Superior temporal gyrus (tissue), 1 donor: ENCODE measurements at regions not wholly inside any gene's neighbourhood (a gene's known extent, or its start where the extent isn't known, plus 50 kb on each side); places are given as distances from the start of the nearest gene placed in this dataset.

Experiments used
- DNase-seq: peaks from one replicate; pipeline ENCODE4 v3.0.0-alpha.2; 2016; ENCODE audit errors: extremely low spot score

DNA sequence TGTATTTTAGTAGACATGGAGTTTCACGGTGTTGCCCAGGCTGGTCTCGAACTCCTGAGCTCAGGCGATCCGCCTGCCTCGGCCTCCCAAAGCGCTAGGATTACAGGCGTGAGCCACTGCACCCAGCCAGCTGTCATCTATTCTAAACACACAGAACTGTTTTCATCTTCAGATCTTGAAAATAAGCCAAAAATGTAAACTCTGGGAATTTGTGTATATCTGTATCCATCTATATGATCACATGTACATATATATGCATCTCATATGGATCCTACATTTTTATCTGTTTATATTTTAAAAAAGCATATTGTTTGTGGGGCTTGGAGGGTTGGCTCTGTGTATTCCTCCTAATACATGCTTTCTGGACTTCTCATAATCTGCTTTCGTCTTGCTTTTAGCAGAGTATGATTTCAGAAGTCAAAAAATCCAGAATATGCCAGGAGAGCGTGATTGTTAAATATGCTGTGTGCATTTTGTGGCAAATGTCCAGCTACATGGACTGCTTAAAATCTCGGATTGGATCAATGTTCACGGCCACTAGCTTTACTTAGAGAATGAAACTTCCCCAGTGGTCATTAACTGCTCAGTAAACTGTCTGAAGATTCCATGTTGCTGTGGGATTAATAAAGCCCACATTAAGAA lies 274.4 kb upstream of the IRX1 start:
- DNase-seq: no peak

DNA sequence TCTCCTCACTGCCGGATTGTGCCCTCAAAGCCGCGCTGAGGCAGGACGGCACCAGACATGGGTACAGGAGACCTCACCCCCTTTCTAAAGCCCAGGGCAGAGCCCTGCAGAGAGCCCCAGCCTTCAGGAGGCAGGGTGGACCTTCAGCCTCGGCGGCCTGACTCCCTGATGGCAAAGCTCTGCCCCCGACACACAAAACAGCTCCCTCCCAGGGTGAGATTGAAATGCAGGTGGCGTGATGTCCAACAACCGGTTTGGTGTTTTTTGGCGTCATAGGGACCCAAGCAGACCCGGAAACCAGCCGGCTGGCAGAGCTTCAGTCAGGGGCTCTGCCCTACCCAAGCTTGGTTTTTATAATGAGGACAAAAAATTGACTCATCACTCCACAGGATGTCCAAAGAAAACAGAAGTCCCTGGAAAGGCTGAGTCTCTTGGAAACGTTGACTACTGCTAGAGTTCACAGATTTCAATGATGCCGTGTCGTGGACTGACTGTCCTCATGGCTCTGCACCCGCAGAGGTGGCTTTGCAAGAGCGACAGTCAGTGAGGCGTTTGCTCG lies 275.2 kb upstream of the IRX1 start:
- DNase-seq: no peak

DNA sequence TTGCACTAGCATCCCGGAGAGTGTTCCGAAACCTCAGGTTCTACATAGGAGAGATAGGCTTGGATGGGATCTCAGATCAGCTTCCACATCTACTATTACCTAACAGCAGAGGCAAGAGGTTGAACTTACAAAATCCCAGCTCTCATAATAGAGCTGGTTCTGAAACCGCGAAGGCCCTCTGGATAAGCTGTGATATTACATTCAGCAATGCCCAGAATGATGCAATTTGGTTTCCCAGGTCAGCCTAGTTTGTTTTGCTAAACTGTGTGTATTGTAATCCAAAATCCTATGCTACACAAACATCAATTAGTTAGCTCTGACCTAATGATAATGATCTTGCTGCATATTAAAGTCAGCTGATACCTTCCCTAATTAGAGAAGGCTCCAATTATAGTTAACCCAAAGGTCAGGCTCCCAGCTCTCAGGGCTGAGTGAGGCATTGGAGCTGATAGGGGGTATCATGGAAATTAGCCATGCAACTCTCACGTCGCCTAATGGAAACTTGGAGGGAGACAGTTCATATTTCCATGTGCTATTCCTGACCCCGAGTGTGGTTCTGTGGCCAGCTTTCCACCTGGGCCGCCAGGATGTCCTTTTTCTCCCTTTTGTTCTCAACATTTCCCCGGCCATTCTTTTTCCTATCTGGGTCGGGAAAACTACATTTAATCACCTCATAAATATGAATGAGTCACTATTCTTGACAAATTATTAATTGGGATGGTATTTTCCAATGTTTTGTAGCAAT lies 278.4 kb upstream of the IRX1 start:
- DNase-seq: no peak

DNA sequence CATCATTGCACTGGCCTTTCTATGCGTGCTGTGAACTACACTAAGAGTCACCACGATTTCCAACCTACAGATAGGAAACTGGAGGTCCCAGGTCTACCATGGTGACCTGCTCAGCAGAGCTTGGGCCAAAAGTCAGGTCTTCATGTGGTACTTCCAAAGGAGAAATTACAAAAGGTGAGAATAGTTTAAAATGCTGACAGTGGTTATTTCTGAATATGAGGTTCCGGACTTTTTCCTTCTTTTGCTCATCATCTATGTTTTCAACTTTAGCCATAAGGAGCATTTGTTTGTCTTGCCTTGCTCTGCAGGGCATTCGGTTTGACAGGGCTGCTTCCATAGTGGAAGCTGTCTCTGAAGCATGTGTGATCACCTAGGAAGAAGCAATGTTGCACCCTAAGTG lies 282.1 kb upstream of the IRX1 start:
- DNase-seq: no peak

DNA sequence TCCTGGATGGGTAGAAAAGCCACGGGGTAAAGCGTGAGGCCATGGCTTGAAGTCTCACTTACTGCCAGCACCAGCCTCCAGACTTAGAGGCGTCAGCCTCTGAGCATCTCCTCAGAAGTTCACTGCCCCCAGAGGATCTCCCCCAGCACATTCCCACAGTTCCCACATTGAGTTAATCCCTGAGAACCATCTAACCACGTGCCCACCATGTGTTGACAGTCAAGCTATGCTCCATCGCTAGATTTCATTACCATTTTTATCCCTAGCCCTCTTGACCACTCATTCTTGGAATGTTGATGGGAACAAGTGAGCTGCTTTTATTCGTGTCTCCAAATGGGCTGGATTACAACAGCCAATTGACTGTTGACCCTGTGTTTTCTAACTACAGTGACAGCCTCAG lies 283.3 kb upstream of the IRX1 start:
- DNase-seq: no peak

DNA sequence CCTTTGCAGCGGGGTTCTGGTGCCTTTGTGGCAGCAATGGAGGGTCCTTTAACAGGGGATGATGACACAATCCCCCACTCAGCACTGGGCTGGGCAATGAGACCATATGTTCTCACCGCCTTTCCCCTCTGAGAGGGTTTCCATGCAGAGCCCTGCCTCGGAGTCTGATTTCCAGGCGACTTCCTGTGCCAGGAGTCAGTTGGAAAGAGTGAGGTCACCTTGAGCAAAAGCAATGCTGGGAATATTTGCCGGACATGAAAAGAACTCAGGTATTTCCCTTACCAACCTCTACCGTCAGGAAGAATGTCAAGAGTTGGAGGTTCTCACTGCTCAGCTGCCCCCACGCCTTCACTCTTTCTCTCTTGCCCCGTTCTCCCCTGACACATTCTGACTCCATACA lies 284.2 kb upstream of the IRX1 start:
- DNase-seq: no peak

DNA sequence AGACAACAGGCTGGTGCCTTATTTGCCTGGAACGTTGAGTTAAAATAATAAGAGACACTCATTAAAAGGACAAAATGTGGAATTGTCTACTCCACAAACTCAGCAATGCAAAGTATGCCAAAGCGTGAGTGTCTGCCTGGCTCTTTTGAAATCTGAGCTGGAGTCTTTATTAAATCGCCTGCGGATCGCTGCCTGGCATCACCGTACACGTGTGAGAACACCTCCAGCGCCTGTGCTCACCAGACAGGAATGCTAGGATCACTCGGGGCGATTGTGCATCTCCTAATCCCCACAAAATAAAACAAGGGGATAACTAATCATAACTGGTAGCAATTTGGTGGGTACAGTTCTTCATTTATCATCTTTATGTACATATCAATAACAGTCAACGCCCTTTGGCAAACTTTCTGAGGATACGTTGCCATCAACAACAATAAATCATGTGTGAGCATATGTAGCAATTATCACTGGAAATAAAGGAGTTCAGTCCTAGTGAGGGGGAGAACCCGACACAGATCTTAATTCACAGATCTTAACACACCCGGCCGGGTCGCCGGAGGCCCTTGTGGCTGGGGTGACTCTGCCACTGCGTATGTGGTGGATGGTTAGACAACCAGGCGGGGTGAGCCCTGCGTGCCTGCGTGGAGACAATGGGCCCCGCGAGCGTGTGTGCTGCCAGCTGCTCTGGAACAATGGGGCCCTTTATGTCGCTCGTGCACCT lies 284.9 kb upstream of the IRX1 start:
- DNase-seq: peak; percentile 69

DNA sequence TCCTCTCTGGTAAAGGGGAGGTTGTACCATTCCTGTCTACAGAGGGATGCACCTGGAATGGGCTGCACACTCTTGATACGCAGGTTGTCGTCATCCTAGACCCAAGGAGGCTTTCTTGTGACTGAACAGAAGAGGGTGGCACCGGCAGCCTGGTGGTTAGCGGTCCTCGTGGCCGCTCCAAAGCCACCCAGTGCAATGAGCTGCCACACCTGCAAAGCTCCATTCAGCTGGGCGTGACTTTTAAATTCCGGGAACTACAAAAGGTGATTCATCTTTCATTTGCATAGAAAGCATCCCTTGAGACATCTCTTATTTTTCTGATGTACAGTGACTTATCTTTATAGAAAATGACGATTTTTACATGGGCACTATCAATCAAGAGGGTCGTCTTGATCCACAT lies 286.1 kb upstream of the IRX1 start:
- no peak for DNase-seq

DNA sequence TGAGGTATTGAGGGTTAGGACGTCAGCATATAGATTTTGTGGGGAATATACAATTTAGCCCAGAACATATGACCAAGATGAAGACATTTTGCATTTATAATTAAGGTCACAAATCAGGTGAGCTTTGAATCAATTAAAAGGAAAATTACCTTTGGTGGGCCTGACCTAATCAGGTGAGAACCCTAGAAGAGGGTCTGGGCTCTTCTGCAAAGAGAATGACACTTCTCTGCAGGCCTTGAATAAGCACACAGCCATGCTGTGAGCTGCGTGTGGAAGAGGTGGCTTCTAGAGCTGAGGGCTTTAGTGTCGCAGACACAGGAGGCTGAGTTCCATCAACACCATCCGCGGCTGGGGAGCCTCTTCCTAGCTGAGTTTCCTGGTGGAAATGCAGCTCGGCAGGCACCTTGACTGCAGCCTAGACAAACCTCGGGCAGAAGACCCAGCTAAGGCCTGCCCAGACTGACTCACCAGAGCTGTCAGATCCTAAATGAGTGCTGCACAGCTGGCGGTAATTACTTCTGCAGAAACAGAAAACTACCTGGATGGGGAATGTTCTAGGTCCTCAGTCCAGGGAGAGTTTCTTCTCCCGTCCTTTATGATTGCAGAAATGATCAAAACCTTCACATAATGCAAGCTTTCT lies 287.5 kb upstream of the IRX1 start:
- DNase-seq: no peak

DNA sequence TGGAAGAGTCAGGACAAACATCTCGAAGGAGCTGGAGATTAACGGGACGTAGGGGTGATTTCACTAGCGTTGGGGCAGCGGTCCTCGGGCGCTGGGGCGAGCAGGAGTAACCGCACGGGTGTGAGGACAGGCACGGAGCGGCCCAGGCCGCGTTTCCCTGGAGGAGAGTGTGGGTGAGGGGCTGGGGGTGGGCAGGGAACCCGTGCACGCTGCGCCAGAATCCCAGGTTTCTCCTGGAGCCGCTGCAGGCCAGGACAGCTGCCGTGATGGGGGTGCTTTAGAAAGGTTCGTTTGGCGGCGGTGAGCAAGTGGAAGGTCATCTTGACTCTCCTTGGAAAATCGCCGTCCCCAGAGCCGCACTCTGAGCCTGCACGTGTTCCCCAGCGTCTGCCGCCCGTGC lies 290.2 kb upstream of the IRX1 start:
- DNase-seq: no peak

DNA sequence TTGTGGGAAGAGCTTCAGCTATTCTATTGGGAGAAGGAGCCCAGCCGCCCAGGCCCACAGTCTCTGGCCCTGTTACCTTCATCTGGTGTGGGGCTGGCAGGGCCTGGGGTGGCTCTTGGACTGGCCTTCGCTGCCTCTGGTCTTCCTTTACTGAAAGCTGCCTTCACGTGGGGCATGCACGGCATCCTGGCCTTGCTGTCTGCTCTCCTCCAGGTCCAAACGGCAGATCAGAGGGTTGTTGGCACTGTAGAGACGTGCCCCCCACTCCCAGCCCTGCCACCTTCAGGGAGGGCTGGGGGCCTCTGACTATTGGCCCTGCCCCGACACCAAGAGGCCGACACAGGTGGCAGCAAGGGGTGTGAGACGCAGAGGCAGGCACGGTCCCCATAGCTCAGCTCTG lies 291.3 kb upstream of the IRX1 start:
- no peak for DNase-seq

DNA sequence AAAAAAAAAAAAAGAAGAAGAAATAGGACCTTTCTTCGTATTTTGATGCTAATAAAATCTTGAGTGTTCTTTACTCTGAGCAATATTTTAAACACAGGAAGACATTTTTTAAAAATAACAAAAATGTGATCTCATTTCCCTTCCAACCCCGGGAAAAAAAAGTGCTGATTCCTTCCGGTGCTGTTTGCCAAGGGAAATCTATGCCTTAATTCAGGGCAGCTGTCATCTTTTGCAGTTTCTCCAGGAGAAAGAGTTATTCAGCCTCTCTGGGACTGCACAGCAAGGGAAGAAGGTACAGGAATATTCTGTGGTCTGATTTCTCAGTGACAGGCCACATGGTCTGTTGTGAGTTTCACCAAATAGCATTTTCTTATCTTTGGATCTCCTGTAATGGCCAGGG lies 291.9 kb upstream of the IRX1 start:
- no peak for DNase-seq

DNA sequence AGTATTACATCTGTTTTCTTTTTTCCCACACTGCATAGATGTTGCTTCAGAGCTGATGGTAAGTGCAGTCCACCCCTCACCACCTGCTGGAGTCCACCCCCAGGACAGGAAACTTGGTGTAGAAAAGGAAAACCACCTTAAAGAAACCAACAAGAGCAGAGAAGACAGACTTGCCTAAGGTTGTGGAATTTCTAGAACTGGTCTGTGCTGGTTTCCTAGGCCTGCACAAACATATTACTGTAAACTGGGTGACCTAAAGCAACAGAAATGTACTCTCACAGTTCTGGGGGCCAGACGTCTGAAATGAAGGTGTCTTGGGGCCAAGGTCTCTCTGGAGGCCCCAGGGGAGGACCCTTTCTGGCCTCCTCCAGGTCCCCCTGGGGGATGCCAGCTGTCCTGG lies 293.4 kb upstream of the IRX1 start:
- no peak for DNase-seq

DNA sequence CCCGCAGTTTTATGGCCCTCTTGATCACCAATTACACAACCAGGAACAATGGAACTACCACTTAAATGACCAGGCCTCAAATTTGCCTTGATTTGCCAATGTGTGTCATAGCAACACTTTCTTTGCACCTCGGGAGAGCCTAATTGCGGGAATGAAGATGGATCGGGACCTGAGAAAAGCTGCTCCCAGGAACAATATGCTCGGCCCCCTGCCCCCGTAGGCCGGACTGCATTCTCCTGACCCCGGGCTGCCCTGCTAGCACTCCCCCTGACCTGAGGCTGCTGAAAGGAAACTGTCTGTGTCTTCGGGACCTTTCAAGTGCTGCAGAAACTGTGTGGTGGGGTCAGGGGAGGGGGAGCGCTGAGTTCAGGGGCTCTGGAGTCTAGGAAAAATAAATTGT lies 294.3 kb upstream of the IRX1 start:
- no peak for DNase-seq

DNA sequence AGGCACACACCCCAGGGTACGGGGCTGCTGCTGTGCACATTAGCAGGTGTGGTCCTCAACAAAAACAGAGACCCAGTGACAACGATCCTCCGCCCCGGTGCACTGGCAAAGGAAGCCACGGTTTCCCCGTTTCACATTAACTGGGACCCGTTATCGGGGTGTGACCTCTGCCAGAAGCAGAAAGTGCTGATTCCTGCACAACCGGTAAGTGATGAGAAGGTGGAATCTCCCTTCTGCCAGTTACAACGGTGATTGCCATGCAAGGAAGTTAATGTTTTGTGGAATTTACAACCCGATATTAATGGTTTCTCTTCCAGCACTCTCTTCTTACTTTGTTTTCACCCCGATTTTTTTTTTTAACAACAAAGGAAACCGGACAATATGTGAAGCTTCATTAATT lies 294.9 kb upstream of the IRX1 start:
- DNase-seq: no peak

DNA sequence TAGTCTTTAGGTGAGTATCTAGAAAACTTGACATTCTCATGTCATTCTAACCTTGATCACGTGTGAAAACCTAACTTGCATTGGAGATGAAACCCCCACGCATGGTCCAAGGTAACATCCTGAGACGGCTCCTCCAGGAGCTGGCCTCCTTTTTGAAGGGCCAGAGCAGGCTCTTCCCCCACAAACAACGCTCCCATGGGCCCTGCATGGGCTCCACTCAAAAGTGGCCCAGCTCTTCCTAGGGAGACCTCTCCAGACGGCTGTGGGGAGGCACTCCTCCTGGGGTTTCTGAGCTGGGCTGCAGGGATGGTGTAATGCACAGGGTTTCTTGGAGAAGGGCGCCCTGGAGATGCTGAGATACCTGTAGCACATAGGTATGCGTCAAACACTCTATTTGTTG lies 296.2 kb upstream of the IRX1 start:
- DNase-seq: no peak

DNA sequence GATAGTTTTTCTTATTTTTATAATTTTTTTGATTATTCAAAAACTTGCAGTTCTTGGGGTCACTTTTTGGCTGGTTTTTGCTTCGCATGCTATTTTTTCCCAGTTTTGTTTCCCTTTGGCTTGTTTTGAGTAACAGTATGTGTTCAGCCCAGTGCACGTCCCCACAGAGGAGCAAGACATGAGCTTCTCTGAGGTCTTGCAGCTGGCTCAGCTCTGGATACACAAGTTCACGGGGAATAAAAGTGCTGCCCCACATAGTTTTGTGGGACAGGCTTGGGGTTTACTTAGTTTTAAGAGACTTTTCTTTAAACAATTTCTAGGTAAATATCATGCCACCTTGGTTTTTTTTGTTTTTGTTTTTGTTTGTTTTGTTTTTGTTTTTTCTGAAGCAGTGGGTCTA lies 297.8 kb upstream of the IRX1 start:
- DNase-seq: no peak

DNA sequence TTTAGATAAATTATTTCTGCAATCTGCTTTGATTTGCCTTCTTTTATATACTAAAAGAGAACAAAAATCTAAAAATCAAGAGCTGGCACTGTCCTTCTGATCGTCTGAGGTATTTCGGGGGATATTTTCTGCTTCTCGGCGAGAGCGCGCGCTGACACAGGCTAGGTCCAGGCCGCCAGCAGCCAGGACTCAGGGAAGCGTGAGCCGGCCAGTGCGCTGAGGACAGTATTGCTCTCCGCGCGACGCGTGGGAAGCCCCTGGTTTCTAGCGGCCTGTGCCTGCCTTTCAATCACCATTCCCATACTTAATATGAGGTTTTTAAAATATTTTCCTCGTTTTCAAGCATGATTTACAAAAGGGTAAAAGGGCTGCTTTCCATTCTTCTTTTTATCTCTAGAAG lies 307.3 kb upstream of the IRX1 start:
- no peak for DNase-seq

DNA sequence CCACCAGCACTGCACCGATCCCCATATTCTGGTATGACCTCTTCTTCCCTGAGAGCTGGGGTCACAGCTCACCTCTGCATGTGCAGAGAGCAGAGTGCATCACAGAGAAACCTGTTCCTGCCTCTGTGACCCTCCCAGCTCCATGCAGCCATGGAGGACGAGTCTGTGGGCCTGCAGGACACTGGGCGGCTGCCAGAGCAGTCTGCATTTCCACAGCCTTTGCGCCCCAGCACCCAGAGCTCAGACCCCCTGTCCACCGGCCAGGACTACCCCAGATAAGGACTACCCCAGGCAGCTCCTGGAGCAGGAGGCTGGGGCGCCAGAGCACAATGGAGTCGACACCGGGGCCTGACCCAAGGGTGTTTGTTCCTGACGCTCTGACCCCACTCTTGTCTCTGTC lies 308.1 kb upstream of the IRX1 start:
- DNase-seq: no peak

DNA sequence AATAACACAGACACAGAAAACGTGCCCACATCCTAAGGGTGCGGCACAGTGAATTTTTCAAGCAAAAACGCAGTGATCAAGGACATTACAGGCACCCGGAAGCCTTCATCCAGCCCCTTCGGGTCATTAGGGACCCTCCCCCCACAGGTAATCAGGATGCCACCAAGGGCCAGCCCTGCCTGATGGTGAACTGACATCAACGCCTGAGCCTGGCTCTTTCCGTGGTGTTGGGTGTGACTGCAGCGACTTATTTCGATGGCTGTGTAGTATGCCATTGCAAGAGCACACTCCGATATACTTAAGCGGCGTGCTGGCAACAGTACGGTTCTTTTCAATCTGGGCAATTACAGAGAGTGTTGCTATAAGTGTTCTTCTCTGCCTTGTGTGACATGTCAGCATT lies 310.0 kb upstream of the IRX1 start:
- no peak for DNase-seq

DNA sequence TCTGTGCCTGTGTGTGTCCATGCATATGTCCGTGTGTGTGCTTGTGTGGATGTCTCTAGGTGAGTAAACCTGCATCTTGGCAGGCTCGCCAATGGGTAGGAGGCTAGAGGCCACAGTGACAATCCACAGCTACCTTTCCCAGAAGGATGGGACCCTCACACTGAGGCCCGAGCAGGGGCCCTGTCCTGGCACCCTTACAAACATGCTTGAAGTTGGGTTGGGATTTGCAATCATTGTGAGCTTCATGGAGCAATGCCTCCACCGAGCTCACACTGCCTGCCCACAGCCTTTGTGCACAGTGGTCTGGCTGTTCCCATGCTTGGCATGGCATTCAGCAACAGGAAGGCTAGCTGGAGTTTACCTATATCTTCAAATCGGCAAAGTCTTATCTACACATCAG lies 311.1 kb upstream of the IRX1 start:
- DNase-seq: no peak

DNA sequence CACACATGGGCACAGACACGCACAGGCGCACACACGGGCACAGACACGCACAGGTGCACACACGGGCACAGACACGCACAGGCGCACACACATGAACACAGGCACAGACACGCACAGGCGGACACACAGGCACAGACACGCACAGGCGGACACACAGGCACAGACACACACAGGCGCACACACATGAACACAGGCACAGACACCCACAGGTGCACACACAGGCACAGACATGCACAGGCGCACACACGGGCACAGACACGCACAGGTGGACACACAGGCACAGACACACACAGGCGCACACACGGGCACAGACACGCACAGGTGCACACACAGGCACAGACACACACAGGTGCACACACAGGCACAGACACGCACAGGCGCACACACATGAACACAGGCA lies 312.8 kb upstream of the IRX1 start:
- no peak for DNase-seq
